ENCODE measurements at regions not wholly inside any gene's neighbourhood (a gene's known extent, or its start where the extent isn't known, plus 50 kb on each side); places are given as distances from the start of the nearest gene placed in this dataset.

- H3K9me1 ChIP-seq (ENCODE audit: insufficient read depth, low read length), result no peaks in the 10 kb centered on the region
- H3K79me1 ChIP-seq (ENCODE audit: low read depth in 1 of 2, low read length in 2 of 2), result no peaks in the 10 kb centered on the region
- H4K5ac ChIP-seq (ENCODE audit: low read depth, low read length), result no peak overlapping the region
- no TSS peak for BruUV-seq (replicated peaks)
- no peak overlapping the region for H3K4ac ChIP-seq (ENCODE audit: low read depth, low read length)
- no peaks in the 10 kb centered on the region for H3K36me3 ChIP-seq (ENCODE audit: control insufficient read depth, insufficient read depth, low read length)
- H2AK9ac ChIP-seq (replicated peaks; ENCODE audit: low read depth, low read length, poor library complexity), result no peak overlapping the region
- intact Hi-C loops (cut with micrococcal nuclease) (no loop called here), dilution Hi-C loops (cut with HindIII; ENCODE audit: low sequenced_read_pairs, unreplicated experiment) (no loop called here), in situ Hi-C loops (cut with MboI; ENCODE audit: low sequenced_read_pairs) (no loop called here)
- no peaks in the 10 kb centered on the region for H4K20me1 ChIP-seq (ENCODE audit: insufficient read depth, low read length)
- H3K14ac ChIP-seq (replicated peaks; ENCODE audit: low read depth, low read length), result no peak overlapping the region
- no peak overlapping the region for H3K9ac ChIP-seq (ENCODE audit: low read depth, low read length)
- CTCF ChIA-PET, result no interaction called here
- no peak overlapping the region for H2AK5ac ChIP-seq (ENCODE audit: low read depth, low read length)
- no peak overlapping the region for H3K4me2 ChIP-seq (ENCODE audit: low read depth, low read length)
- H3K27me3 ChIP-seq (ENCODE audit: control insufficient read depth, insufficient read depth, low read length), result no peaks in the 10 kb centered on the region
- no peak overlapping the region for H3K56ac ChIP-seq (ENCODE audit: extremely low read depth, insufficient read depth, low read length)
- H2BK15ac ChIP-seq (ENCODE audit: low read depth, low read length), result no peak overlapping the region
- peaks cover 18% of the 10 kb centered on the region for H3K9me3 ChIP-seq (ENCODE audit: control insufficient read depth, insufficient read depth, low read length)
- POLR2A ChIA-PET (ENCODE audit: unreplicated experiment), result no interaction called here
- TF ChIP-seq FOS (IDR thresholded peaks at IDR 0.05; ENCODE audit: low read depth, low read length) (no peak), CEBPB (IDR thresholded peaks at IDR 0.05; ENCODE audit: low read depth, low read length) (no peak), RFX5 (IDR thresholded peaks at IDR 0.05; ENCODE audit: low read depth, low read length) (no peak), NFE2L2 (IDR thresholded peaks at IDR 0.05; ENCODE audit: low read depth, low read length) (no peak), MAZ (IDR thresholded peaks at IDR 0.05; ENCODE audit: borderline replicate concordance, low read depth, low read length) (no peak), MAFK (IDR thresholded peaks at IDR 0.05; ENCODE audit: low read depth, low read length) (no peak), SMC3 (IDR thresholded peaks at IDR 0.05; ENCODE audit: low read depth, low read length) (no peak), POLR2A (IDR thresholded peaks at IDR 0.05; ENCODE audit: low read depth, low read length) (no peak), RCOR1 (IDR thresholded peaks at IDR 0.05; ENCODE audit: insufficient replicate concordance, low read length) (no peak), BHLHE40 (IDR thresholded peaks at IDR 0.05; ENCODE audit: low read depth, low read length) (no peak), RAD21 (IDR thresholded peaks at IDR 0.05; ENCODE audit: low read length) (no peak), CHD1 (IDR thresholded peaks at IDR 0.05; ENCODE audit: low read depth, low read length) (no peak), MXI1 (IDR thresholded peaks at IDR 0.05; ENCODE audit: borderline replicate concordance, low read depth, low read length) (no peak), ELK1 (IDR thresholded peaks at IDR 0.05; ENCODE audit: borderline replicate concordance, low read depth, low read length) (no peak)
- TF ChIP-seq, protein P1, sequence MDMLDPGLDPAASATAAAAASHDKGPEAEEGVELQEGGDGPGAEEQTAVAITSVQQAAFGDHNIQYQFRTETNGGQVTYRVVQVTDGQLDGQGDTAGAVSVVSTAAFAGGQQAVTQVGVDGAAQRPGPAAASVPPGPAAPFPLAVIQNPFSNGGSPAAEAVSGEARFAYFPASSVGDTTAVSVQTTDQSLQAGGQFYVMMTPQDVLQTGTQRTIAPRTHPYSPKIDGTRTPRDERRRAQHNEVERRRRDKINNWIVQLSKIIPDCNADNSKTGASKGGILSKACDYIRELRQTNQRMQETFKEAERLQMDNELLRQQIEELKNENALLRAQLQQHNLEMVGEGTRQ (IDR thresholded peaks at IDR 0.05; ENCODE audit: low read depth, low read length), result no peak
- TF ChIP-seq, protein P2, sequence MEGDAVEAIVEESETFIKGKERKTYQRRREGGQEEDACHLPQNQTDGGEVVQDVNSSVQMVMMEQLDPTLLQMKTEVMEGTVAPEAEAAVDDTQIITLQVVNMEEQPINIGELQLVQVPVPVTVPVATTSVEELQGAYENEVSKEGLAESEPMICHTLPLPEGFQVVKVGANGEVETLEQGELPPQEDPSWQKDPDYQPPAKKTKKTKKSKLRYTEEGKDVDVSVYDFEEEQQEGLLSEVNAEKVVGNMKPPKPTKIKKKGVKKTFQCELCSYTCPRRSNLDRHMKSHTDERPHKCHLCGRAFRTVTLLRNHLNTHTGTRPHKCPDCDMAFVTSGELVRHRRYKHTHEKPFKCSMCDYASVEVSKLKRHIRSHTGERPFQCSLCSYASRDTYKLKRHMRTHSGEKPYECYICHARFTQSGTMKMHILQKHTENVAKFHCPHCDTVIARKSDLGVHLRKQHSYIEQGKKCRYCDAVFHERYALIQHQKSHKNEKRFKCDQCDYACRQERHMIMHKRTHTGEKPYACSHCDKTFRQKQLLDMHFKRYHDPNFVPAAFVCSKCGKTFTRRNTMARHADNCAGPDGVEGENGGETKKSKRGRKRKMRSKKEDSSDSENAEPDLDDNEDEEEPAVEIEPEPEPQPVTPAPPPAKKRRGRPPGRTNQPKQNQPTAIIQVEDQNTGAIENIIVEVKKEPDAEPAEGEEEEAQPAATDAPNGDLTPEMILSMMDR (conservative IDR thresholded peaks at IDR 0.05; ENCODE audit: low read depth, low read length), result no peak
- H3K18ac ChIP-seq (ENCODE audit: low read depth, low read length), result no peak overlapping the region
- no peak overlapping the region for H4K8ac ChIP-seq (ENCODE audit: low read depth in 2 of 2, low read length in 2 of 2)
- H2BK20ac ChIP-seq (ENCODE audit: low read depth, low read length), result no peak overlapping the region
- no peak for DNase-seq
- no peak overlapping the region for H3K27ac ChIP-seq (ENCODE audit: insufficient read depth, low read length)
- H2BK5ac ChIP-seq (ENCODE audit: low read depth, low read length, poor library complexity, severe bottlenecking), result no peak overlapping the region
- no peak overlapping the region for H3K23ac ChIP-seq (ENCODE audit: low read depth, low read length)
- no peak overlapping the region for H2BK120ac ChIP-seq (ENCODE audit: low read depth, low read length)
- WGBS, 2 experiments (ENCODE audit: extremely low coverage in 2 of 2, insufficient read length in 1 of 2), result 13% methylated on average over 4 of the region's 5 CpGs; no CpG with 5 or more reads in 1 of the 2 experiments
- H3K4me3 ChIP-seq (ENCODE audit: insufficient read depth, low read depth, low read length), result no peak overlapping the region
- H2AFZ ChIP-seq (replicated peaks; ENCODE audit: low read length, poor library complexity), result no peak overlapping the region
- ATAC-seq (ENCODE audit: low read depth), result no peak
- no peak overlapping the region for H4K91ac ChIP-seq (ENCODE audit: insufficient read depth, low read depth, low read length)
- H3K4me1 ChIP-seq (ENCODE audit: control insufficient read depth, insufficient read depth, low read length), result no peaks in the 10 kb centered on the region
Observed at GRCh38 chr2:22801970-22802369, 583.0 kb upstream of the KLHL29 start.

Measured in IMR-90 (cell line).